Activated CD8-positive, alpha-beta memory T cell treated with anti-CD3 and anti-CD28 coated beads for 1 hour (primary cell): ENCODE measurements at regions not wholly inside any gene's neighbourhood (a gene's known extent, or its start where the extent isn't known, plus 50 kb on each side); places are given as distances from the start of the nearest gene placed in this dataset.
A peak's percentile ranks its signal among the peaks of the same experiment; 100 is the strongest.

Experiments used
- DNase-seq, 2 donors: peaks; one replicate each; pipeline ENCODE4 v3.0.0-alpha.2; 2020; ENCODE audit warnings: low read depth in 1 of 2; ENCODE audit errors: extremely low read depth in 1 of 2

DNA sequence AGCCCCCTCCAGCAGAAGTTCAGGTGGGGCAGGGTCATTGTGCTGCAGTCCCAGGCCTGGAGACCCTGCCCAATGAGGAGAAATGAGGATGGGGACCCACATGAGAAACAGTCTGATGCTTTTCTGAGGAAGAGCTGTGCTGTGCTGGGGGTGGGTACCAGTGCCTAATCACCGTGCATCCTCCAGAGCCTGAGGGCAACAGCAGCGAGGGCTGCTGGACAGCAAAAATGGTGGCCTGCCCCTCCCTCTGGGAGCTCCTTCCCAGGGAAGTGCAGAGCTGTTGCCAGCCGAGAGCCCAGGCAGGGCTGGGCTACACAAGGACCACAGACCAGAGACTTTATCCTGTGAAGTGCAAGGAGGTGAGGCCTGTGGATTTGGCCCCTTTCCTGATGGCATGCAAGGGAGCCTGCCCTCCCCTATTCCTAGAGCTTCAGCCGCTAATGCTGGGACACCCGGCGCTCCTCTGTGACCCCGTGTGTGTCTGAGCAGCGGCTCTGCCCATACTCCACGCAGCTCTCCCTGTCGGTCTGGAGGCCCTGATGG lies 134.8 kb downstream of the DSEL start:
- no peak for DNase-seq

GRCh38 chr18:67380867-67381266 lies 135.7 kb downstream of the DSEL start:
- no peak for DNase-seq

GRCh38 chr18:67379981-67380380 lies 136.5 kb downstream of the DSEL start:
- DNase-seq = no peak

DNA sequence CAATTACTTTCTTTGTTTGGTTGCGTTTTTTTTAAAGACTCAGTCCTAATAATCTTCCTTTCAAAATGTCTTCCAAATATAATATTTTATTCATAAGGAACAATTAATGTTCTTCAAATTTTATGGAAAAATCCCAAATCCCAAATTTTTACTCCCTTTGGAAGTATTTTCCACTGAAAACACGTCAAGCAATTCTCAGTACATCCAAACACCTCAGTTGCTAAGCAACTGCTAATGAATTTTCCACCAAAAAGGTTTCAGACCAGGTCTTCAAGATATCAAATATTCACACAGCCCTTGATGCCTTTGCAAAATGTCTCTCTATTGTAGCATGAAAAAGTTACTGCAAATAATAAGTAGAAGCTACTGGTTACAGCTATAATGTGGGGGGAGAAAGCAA lies 140.1 kb downstream of the DSEL start:
- no peak for DNase-seq

GRCh38 chr18:67373636-67374035 lies 142.9 kb downstream of the DSEL start:
- no peak for DNase-seq

DNA sequence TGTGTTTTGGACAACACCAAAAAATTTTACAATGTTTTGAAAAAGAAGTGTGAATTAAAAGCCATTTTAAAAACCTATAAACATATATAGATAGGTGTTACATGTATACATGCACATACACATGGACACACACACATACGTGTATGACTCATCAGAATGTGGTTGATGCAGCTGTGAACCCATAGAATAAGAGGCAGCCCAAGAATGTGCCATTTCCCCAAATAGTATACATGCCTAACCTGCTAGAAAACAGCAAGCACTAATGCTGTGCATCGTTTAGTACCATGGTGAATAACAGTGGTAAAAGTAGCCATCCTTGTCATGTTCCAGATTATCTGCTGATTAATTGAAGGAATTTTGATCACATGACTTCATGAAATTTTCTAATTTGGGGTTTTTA lies 149.0 kb downstream of the DSEL start:
- no peak for DNase-seq

DNA sequence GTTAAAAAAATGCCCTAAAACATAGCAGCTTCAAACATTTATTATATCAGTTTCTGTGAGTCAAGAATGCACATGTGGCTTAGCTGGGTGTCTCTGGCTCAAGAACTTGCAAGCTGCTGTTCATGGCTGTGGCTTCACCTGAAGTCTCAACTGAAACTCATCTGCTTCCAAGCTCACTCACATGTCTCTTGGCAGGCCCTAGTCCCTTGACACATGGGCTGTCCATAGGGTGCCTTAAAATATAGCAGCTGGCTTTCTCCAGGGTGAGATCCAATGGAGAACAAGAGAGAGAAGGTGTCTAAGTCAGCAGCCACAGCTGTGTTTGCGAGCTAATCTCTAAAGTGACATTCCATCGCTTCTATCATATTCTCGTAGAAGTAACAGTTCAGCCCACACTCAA lies 152.8 kb downstream of the DSEL start:
- DNase-seq = no peak

DNA sequence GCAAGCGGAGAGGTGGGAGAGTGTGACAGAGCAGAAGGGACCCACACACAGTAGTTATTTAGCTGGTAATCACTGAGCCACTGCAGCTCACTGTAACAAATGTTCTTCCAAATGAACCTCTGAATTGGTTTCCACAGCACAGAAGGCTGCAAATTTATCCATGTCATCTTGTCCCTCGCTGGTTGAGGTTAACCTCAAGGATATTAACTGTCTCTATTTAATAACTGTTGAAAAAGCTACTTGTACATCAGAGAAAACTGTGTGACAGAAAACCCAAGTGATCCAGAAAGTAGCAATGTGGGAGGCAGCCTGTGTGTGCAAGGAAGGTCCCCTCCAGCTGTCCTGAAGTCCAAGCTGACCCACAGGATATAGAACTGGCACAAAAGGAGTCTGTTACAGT lies 153.6 kb downstream of the DSEL start:
- no peak for DNase-seq

- DNase-seq = peak in 1 of 2 donors; percentile 4
Observed at GRCh38 chr18:67359873-67360838, 156.4 kb downstream of the DSEL start.

DNA sequence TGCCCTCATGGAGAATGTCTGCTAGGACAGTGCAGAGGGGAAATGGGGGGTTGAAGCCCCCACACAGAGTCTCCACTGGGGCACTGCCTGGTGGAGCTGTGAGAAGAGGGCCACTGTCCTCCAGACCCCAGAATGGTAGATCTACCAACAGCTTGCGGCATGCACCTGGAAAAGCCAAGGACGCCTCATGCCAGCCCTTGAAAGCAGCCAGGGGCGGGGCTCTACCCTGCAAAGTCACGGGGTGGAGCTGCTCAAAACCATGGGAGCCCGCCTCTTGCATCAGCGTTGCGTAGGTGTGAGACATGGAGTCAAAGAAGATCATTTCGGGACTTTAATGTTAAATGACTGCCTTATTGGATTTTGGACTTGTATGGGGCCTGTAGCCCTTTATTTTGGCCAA lies 157.6 kb downstream of the DSEL start:
- no peak for DNase-seq

DNA sequence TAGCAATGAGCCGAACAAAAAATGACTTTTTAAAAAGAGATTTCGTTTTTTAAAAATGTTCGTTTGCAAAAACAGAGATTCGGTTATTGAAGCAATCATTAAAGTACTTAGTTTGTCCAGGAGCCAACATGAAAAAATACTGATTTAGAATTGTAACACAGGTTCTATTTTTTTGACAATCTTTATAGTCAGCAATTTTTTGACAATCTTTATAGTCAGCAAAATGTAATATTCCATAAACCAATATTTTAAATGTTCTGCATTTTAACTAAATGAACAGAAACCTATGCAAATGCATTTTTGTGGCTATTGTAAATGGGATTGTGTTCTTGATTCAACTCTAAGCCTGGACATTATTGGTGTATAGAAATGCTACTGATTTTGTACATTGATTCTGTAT lies 161.8 kb downstream of the DSEL start:
- no peak for DNase-seq

- no peak for DNase-seq
Observed at GRCh38 chr18:67354091-67354490, 162.4 kb downstream of the DSEL start.

DNA sequence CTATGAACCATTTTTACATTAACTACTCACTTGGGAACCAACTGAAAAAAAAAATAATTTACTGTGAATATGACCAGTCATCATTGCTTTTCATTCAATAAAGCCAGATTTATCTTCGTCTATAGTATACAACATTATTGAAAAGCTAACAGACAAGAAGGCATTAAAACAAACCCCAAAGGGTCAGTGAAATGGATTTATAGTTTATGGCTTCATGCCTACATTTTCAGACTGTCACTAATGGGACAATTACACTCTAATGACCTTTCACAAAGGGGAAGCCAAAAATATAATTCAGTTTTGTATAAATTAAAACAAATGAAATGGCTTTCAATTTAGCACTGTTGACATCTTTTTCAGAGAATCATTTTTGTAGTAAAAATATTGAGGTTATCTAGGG lies 169.1 kb downstream of the DSEL start:
- DNase-seq = no peak

- no peak for DNase-seq
Observed at GRCh38 chr18:67342159-67342558, 174.4 kb downstream of the DSEL start.

GRCh38 chr18:67337696-67338095 lies 178.8 kb downstream of the DSEL start:
- no peak for DNase-seq

DNA sequence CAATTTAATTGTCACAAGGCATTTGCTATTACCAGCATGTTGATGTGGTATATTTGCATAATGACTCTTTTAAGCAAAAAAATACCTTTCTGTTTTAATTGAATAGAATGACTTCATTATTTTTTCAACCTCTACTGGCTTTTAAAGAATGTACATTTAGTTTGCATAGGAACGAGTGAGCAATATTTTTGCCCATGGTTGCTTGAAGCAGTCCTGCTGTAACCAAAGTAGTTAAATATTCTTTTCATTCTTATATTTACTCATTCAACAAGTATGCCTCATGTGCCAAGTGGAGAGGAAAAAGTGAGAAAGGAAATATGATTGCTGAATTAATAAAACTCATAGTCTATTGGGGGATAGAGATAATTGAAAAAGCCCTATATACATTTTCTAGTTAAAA lies 184.7 kb downstream of the DSEL start:
- no peak for DNase-seq

GRCh38 chr18:67319109-67319508 lies 197.4 kb downstream of the DSEL start:
- DNase-seq = no peak

- DNase-seq = no peak
Observed at GRCh38 chr18:67318651-67319050, 197.9 kb downstream of the DSEL start.

- DNase-seq = no peak
Observed at GRCh38 chr18:67310826-67311225, 205.7 kb downstream of the DSEL start.

- DNase-seq = no peak
Observed at GRCh38 chr18:67308819-67309218, 207.7 kb downstream of the DSEL start.

DNA sequence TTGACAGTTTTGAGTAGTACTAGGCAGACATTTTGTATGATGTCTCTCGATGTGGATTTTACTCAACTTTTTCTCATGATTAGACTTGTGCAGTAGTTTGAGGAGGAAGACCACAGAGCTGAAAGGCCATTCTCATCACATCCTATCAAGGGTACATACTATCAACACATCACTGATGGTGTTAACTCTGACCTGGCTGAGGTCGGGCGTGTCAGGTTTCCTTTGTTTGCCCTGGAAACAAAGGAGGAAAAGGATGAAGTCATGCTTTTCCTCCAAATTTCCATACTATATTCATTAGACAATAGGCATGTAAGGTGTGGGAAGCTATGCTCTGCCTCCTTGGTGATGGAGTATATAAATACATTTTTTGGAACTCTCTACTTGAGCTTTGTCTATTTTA lies 211.1 kb downstream of the DSEL start:
- DNase-seq = no peak

GRCh38 chr18:67302043-67302442 lies 214.5 kb downstream of the DSEL start:
- DNase-seq = no peak
